ENCODE measurements at regions not wholly inside any gene's neighbourhood (a gene's known extent, or its start where the extent isn't known, plus 50 kb on each side); places are given as distances from the start of the nearest gene placed in this dataset.

- no peaks in the 10 kb centered on the region for H3K9me3 ChIP-seq (ENCODE audit: control insufficient read depth, insufficient read depth, low read depth, low read length)
- intact Hi-C loops (cut with micrococcal nuclease; ENCODE audit: unreplicated experiment) (no loop called here), in situ Hi-C loops (cut with HindIII; ENCODE audit: low pct_unique_long_range_greater_than_20kb, low sequenced_read_pairs) (no loop called here)
- H3K27me3 ChIP-seq (ENCODE audit: control insufficient read depth, insufficient read depth, low read length): no peaks in the 10 kb centered on the region
- CTCF ChIA-PET: no interaction called here
- no peak for DNase-seq (ENCODE audit: low read depth, low spot score)
- H3K36me3 ChIP-seq (ENCODE audit: control insufficient read depth, insufficient read depth, low read length): no peaks in the 10 kb centered on the region
- H3K27ac ChIP-seq (ENCODE audit: low read length): no peak overlapping the region
- no TSS peak for BruUV-seq (replicated peaks)
- H3K4me1 ChIP-seq (ENCODE audit: control insufficient read depth, insufficient read depth, low read length): no peaks in the 10 kb centered on the region
- POLR2A ChIA-PET: no interaction called here
- no peak overlapping the region for H3K4me3 ChIP-seq (ENCODE audit: low read depth in 2 of 2, low read length in 2 of 2)
- TF ChIP-seq CTCF (IDR thresholded peaks at IDR 0.05) (no peak), POLR2AphosphoS5 (IDR thresholded peaks at IDR 0.05; ENCODE audit: low read depth, low read length) (no peak), SIN3A (IDR thresholded peaks at IDR 0.05; ENCODE audit: borderline replicate concordance, insufficient read depth, low read depth, low read length) (no peak), TCF7L2 (IDR thresholded peaks at IDR 0.05; ENCODE audit: low read depth, low read length) (no peak)
- TF ChIP-seq, protein P1, sequence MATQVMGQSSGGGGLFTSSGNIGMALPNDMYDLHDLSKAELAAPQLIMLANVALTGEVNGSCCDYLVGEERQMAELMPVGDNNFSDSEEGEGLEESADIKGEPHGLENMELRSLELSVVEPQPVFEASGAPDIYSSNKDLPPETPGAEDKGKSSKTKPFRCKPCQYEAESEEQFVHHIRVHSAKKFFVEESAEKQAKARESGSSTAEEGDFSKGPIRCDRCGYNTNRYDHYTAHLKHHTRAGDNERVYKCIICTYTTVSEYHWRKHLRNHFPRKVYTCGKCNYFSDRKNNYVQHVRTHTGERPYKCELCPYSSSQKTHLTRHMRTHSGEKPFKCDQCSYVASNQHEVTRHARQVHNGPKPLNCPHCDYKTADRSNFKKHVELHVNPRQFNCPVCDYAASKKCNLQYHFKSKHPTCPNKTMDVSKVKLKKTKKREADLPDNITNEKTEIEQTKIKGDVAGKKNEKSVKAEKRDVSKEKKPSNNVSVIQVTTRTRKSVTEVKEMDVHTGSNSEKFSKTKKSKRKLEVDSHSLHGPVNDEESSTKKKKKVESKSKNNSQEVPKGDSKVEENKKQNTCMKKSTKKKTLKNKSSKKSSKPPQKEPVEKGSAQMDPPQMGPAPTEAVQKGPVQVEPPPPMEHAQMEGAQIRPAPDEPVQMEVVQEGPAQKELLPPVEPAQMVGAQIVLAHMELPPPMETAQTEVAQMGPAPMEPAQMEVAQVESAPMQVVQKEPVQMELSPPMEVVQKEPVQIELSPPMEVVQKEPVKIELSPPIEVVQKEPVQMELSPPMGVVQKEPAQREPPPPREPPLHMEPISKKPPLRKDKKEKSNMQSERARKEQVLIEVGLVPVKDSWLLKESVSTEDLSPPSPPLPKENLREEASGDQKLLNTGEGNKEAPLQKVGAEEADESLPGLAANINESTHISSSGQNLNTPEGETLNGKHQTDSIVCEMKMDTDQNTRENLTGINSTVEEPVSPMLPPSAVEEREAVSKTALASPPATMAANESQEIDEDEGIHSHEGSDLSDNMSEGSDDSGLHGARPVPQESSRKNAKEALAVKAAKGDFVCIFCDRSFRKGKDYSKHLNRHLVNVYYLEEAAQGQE (IDR thresholded peaks at IDR 0.05; ENCODE audit: insufficient read depth in 1 of 2, low read depth in 2 of 2, low read length in 1 of 2): no peak
- no peak for ATAC-seq
Measured at GRCh38 chr18:47425365-47425764, 173.9 kb upstream of the SKOR2 start.

- no peak overlapping the region for H3K4me3 ChIP-seq (ENCODE audit: low read depth in 2 of 2, low read length in 2 of 2)
- ATAC-seq (no peak), DNase-seq (ENCODE audit: low read depth, low spot score) (no peak)
- H3K36me3 ChIP-seq (ENCODE audit: control insufficient read depth, insufficient read depth, low read length): no peaks in the 10 kb centered on the region
- intact Hi-C loops (cut with micrococcal nuclease; ENCODE audit: unreplicated experiment) (no loop called here), in situ Hi-C loops (cut with HindIII; ENCODE audit: low pct_unique_long_range_greater_than_20kb, low sequenced_read_pairs) (no loop called here)
- H3K27ac ChIP-seq (ENCODE audit: low read length): no peak overlapping the region
- TF ChIP-seq POLR2AphosphoS5 (IDR thresholded peaks at IDR 0.05; ENCODE audit: low read depth, low read length) (no peak), SIN3A (IDR thresholded peaks at IDR 0.05; ENCODE audit: borderline replicate concordance, insufficient read depth, low read depth, low read length) (no peak), CTCF (IDR thresholded peaks at IDR 0.05) (no peak), TCF7L2 (IDR thresholded peaks at IDR 0.05; ENCODE audit: low read depth, low read length) (no peak)
- TF ChIP-seq, protein P1 (IDR thresholded peaks at IDR 0.05; ENCODE audit: insufficient read depth in 1 of 2, low read depth in 2 of 2, low read length in 1 of 2): no peak
- H3K4me1 ChIP-seq (ENCODE audit: control insufficient read depth, insufficient read depth, low read length): no peaks in the 10 kb centered on the region
- CTCF ChIA-PET: no interaction called here
- BruUV-seq (replicated peaks): no TSS peak
- no peaks in the 10 kb centered on the region for H3K9me3 ChIP-seq (ENCODE audit: control insufficient read depth, insufficient read depth, low read depth, low read length)
- POLR2A ChIA-PET: no interaction called here
- no peaks in the 10 kb centered on the region; the same call in 1 of the 2 replicates for H3K27me3 ChIP-seq (ENCODE audit: control insufficient read depth, insufficient read depth, low read length)
Measured at GRCh38 chr18:47422524-47422923, 171.1 kb upstream of the SKOR2 start.

Measured in Panc1 (cell line).